Transverse colon (tissue), 4 donors: ENCODE measurements at regions not wholly inside any gene's neighbourhood (a gene's known extent, or its start where the extent isn't known, plus 50 kb on each side); places are given as distances from the start of the nearest gene placed in this dataset.

ENCODE experiments used
- CTCF ChIP-seq, 5 experiments: fragments of 200-600 bp in 3 of 5; fragments of 450-650 bp in 2 of 5; sonication (generic) in 3 of 5; IDR thresholded peaks; 1 replicate in 2 of 5; 2 replicates in 3 of 5; pipeline ENCODE4 v1.5.1; 2016 to 2017; ENCODE audit warnings: antibody characterized with exemption in 5 of 5, inconsistent platforms in 3 of 5, mild to moderate bottlenecking in 2 of 5, moderate library complexity in 1 of 5
- EP300 ChIP-seq: sonication (generic); formaldehyde crosslinking; IDR thresholded peaks from one replicate; pipeline ENCODE4 v1.6.1; 2017; ENCODE audit warnings: antibody characterized with exemption, low read depth
- POLR2A ChIP-seq: fragments of 450-650 bp; IDR thresholded peaks from one replicate; pipeline ENCODE4 v1.6.1; 2016; ENCODE audit warnings: antibody characterized with exemption, mild to moderate bottlenecking, moderate library complexity
- POLR2AphosphoS5 ChIP-seq, 3 donors: sonication (generic); formaldehyde crosslinking; IDR thresholded peaks; one replicate each; pipeline ENCODE4 v1.6.1; 2016; ENCODE audit warnings: antibody characterized with exemption in 3 of 3

- no peak for TF ChIP-seq CTCF (IDR thresholded peaks at IDR 0.05)
- no peak for TF ChIP-seq POLR2AphosphoS5 (IDR thresholded peaks at IDR 0.05)
- no peak for TF ChIP-seq POLR2A
- no peak for TF ChIP-seq EP300
Measured at GRCh38 chr22:49519117-49519737, 308.4 kb downstream of the BRD1 start.
